HG03139 (cell line): ENCODE measurements at regions not wholly inside any gene's neighbourhood (a gene's known extent, or its start where the extent isn't known, plus 50 kb on each side); places are given as distances from the start of the nearest gene placed in this dataset.

Source experiments
- ATAC-seq: cut with Tn5 transposase; IDR thresholded peaks from one replicate; pipeline ENCODE4 v1.9.1; 2021; ENCODE audit not compliant: unreplicated experiment

GRCh38 chr4:74640111-74640903 lies 154.0 kb downstream of the BTC start:
- ATAC-seq: no peak

GRCh38 chr4:74642006-74642405 lies 152.3 kb downstream of the BTC start:
- no peak for ATAC-seq

- no peak for ATAC-seq
Measured at GRCh38 chr4:74649193-74649592, 145.1 kb downstream of the BTC start.

GRCh38 chr4:74651198-74651597 lies 143.1 kb downstream of the BTC start:
- ATAC-seq: no peak

GRCh38 chr4:74653331-74654229 lies 140.7 kb downstream of the BTC start:
- no peak for ATAC-seq

GRCh38 chr4:74654230-74654681 lies 140.1 kb downstream of the BTC start:
- ATAC-seq: no peak

GRCh38 chr4:74656596-74656995 lies 137.7 kb downstream of the BTC start:
- ATAC-seq: no peak

GRCh38 chr4:74658116-74658515 lies 136.2 kb downstream of the BTC start:
- no peak for ATAC-seq

GRCh38 chr4:74659576-74660411 lies 134.5 kb downstream of the BTC start:
- no peak for ATAC-seq

- no peak for ATAC-seq
Measured at GRCh38 chr4:74660866-74661265, 133.5 kb downstream of the BTC start.

- ATAC-seq: no peak
Measured at GRCh38 chr4:74661427-74662201, 132.7 kb downstream of the BTC start.

- no peak for ATAC-seq
Measured at GRCh38 chr4:74663631-74664030, 130.7 kb downstream of the BTC start.

- no peak for ATAC-seq
Measured at GRCh38 chr4:74665346-74665745, 129.0 kb downstream of the BTC start.

GRCh38 chr4:74665876-74666275 lies 128.4 kb downstream of the BTC start:
- ATAC-seq: no peak

- ATAC-seq: no peak
Measured at GRCh38 chr4:74667438-74667837, 126.9 kb downstream of the BTC start.

- ATAC-seq: no peak
Measured at GRCh38 chr4:74667944-74668343, 126.4 kb downstream of the BTC start.

GRCh38 chr4:74669702-74670101 lies 124.6 kb downstream of the BTC start:
- ATAC-seq: no peak

GRCh38 chr4:74670583-74670982 lies 123.7 kb downstream of the BTC start:
- no peak for ATAC-seq

- ATAC-seq: no peak
Measured at GRCh38 chr4:74671080-74671698, 123.1 kb downstream of the BTC start.

- no peak for ATAC-seq
Measured at GRCh38 chr4:74674750-74675149, 119.6 kb downstream of the BTC start.
